ENCODE measurements at regions not wholly inside any gene's neighbourhood (a gene's known extent, or its start where the extent isn't known, plus 50 kb on each side); places are given as distances from the start of the nearest gene placed in this dataset.

DNA sequence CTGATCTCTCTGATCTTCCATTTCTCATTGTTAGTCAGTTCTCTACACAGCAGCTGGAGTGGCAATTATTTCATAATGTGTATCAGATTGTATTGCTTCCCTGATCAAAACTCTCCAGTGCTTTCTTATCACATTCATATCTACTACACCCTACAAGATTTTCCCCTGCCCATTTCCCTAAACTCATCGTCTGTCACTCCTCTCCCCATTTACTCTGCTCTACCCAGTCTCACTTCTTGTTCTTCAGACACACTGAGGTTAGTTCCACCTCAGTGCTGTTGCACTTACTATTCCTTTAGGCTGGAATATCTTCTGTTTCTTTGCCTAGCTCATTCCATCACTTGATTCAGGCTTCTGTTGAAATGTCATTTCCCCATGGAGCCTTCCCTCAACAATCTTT is 197.1 kb downstream of the SATB1 start:
- Histone ChIP-seq H3K27ac (no peak overlapping the region), H3K4me1 (ENCODE audit: low read depth) (peaks cover 5% of the 10 kb centered on the region), H3K9me3 (ENCODE audit: low read depth) (no peaks in the 10 kb centered on the region), H3K4me3 (no peak overlapping the region), H3K36me3 (no peaks in the 10 kb centered on the region), H3K27me3 (no peaks in the 10 kb centered on the region)
- DNase-seq (ENCODE audit: low read depth in 1 of 2, low spot score in 1 of 2) = no peak
- TF ChIP-seq, protein P1, sequence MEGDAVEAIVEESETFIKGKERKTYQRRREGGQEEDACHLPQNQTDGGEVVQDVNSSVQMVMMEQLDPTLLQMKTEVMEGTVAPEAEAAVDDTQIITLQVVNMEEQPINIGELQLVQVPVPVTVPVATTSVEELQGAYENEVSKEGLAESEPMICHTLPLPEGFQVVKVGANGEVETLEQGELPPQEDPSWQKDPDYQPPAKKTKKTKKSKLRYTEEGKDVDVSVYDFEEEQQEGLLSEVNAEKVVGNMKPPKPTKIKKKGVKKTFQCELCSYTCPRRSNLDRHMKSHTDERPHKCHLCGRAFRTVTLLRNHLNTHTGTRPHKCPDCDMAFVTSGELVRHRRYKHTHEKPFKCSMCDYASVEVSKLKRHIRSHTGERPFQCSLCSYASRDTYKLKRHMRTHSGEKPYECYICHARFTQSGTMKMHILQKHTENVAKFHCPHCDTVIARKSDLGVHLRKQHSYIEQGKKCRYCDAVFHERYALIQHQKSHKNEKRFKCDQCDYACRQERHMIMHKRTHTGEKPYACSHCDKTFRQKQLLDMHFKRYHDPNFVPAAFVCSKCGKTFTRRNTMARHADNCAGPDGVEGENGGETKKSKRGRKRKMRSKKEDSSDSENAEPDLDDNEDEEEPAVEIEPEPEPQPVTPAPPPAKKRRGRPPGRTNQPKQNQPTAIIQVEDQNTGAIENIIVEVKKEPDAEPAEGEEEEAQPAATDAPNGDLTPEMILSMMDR (IDR thresholded peaks at IDR 0.05; ENCODE audit: low read depth, low read length) = no peak

DNA sequence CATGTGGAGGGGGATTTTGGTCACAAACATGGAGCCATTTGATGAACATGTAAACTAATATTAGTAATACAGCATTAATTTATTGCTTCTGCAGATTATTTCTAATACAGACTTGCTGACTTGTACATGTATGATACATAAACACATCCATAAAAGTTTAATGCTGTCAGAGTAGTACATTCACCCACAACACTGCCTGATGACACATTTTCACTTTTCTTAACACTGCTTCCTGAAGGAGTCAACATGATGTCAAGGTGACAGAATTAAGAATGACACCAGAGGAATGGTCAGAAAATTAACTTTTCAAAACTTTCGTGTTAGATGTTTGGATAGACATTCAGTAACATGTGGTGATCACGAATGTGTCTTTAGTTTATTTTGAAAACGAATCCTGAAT is 199.4 kb downstream of the SATB1 start:
- H3K4me1 ChIP-seq (ENCODE audit: low read depth) = peaks cover 6% of the 10 kb centered on the region
- H3K4me3 ChIP-seq = no peak overlapping the region
- no peak overlapping the region for H3K27ac ChIP-seq
- TF ChIP-seq, protein P1 (IDR thresholded peaks at IDR 0.05; ENCODE audit: low read depth, low read length) = no peak
- DNase-seq (ENCODE audit: low read depth in 1 of 2, low spot score in 1 of 2) = no peak
- no peaks in the 10 kb centered on the region for H3K9me3 ChIP-seq (ENCODE audit: low read depth)
- no peaks in the 10 kb centered on the region for H3K36me3 ChIP-seq
- no peaks in the 10 kb centered on the region for H3K27me3 ChIP-seq

GRCh38 chr3:18224426-18224825 is 200.7 kb downstream of the SATB1 start:
- Histone ChIP-seq H3K4me3 (no peak overlapping the region), H3K27ac (no peak overlapping the region), H3K4me1 (ENCODE audit: low read depth) (peaks cover 6% of the 10 kb centered on the region), H3K36me3 (no peaks in the 10 kb centered on the region), H3K27me3 (no peaks in the 10 kb centered on the region), H3K9me3 (ENCODE audit: low read depth) (no peaks in the 10 kb centered on the region)
- DNase-seq (ENCODE audit: low read depth in 1 of 2, low spot score in 1 of 2) = no peak
- TF ChIP-seq, protein P1 (IDR thresholded peaks at IDR 0.05; ENCODE audit: low read depth, low read length) = no peak

GRCh38 chr3:18223974-18224373 is 201.2 kb downstream of the SATB1 start:
- H3K27ac ChIP-seq = no peak overlapping the region
- no peak for DNase-seq (ENCODE audit: low read depth in 1 of 2, low spot score in 1 of 2)
- H3K27me3 ChIP-seq = no peaks in the 10 kb centered on the region
- TF ChIP-seq, protein P1 (IDR thresholded peaks at IDR 0.05; ENCODE audit: low read depth, low read length) = no peak
- no peaks in the 10 kb centered on the region for H3K9me3 ChIP-seq (ENCODE audit: low read depth)
- no peaks in the 10 kb centered on the region for H3K36me3 ChIP-seq
- peaks cover 6% of the 10 kb centered on the region for H3K4me1 ChIP-seq (ENCODE audit: low read depth)
- H3K4me3 ChIP-seq = no peak overlapping the region

DNA sequence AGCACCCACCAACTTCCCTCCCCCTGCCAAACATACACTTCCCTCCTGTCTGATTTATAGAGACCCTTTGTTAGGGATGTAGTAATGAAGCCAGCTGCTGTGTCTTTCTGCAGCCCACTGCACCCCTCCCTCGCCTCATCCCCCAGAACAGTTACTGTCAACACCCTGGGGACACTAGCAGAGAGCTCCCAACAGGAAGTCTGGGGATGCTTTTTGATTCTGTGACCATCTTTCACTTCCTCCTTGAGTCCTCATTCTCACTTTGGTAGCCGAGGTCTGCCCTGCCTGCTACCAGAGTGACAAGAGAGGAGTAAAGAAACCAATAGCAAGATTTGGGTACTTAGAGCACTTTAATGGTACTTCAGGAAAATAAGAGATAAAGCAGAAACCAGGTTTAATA is 201.6 kb downstream of the SATB1 start:
- H3K9me3 ChIP-seq (ENCODE audit: low read depth) = no peaks in the 10 kb centered on the region
- no peaks in the 10 kb centered on the region for H3K36me3 ChIP-seq
- TF ChIP-seq, protein P1 (IDR thresholded peaks at IDR 0.05; ENCODE audit: low read depth, low read length) = no peak
- no peaks in the 10 kb centered on the region for H3K27me3 ChIP-seq
- no peak overlapping the region for H3K27ac ChIP-seq
- DNase-seq (ENCODE audit: low read depth in 1 of 2, low spot score in 1 of 2) = no peak
- no peak overlapping the region for H3K4me3 ChIP-seq
- peaks cover 6% of the 10 kb centered on the region for H3K4me1 ChIP-seq (ENCODE audit: low read depth)

DNA sequence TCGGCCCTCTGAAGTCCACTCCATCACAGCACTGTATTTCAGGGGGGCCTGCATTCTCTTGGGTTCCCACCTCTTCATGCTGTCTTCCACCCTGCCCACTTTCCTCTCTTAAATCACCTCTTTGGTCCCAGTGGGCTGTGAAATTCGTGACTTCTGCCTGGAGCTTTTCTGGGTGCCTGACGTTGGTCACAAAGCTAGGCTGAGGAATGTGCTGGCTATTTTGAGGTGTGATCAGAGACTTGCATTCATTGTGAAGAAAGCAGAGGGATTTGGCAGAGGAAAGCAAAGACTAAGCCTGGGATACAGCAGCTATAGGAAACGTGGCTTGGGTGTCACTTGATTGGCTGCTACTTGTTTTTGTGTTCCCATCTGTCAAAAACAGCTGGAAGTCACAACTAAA is 202.5 kb downstream of the SATB1 start:
- no peak for DNase-seq (ENCODE audit: low read depth in 1 of 2, low spot score in 1 of 2)
- Histone ChIP-seq H3K27ac (no peak overlapping the region), H3K4me3 (no peak overlapping the region), H3K36me3 (no peaks in the 10 kb centered on the region), H3K4me1 (ENCODE audit: low read depth) (peaks cover 6% of the 10 kb centered on the region), H3K9me3 (ENCODE audit: low read depth) (no peaks in the 10 kb centered on the region), H3K27me3 (no peaks in the 10 kb centered on the region)
- TF ChIP-seq, protein P1 (IDR thresholded peaks at IDR 0.05; ENCODE audit: low read depth, low read length) = no peak

Measured in cardiac muscle cell (in vitro differentiated cells and primary cell).